ENCODE measurements at regions not wholly inside any gene's neighbourhood (a gene's known extent, or its start where the extent isn't known, plus 50 kb on each side); places are given as distances from the start of the nearest gene placed in this dataset.

DNA sequence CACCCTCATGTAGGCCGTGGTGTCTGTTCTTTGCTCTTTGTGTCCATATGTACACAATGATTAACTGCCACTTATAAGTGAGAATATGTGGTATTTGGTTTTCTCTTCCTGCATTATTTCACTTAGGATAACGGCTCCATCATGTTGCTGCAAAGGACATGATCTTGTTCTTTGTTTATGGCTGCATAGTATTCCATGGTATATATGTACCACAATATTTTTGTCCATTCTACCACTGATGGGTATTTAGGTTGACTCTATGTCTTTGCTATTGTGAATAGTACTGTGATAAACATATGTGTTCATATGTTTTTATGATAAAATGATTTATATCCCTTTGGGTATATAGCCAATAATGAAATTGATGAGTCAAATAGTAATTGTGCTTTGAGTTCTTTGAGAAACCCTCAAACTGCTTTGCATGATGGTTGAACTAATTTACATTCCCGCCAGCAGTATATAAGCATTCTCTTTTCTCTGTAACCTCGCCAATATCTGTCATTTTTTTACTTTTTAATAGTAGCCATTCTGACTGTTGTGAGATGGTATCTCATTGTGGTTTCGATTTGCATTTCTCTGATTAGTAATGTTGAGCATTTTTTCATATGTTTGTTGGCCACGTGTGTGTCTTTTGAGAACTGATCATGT lies 174.4 kb upstream of the NT5E start:
- H3K4me3 ChIP-seq (ENCODE audit: low read depth, low read length), result no peak overlapping the region
- H3K36me3 ChIP-seq (ENCODE audit: control insufficient read depth, insufficient read depth, low read length), result no peaks in the 10 kb centered on the region
- H3K27me3 ChIP-seq (ENCODE audit: control insufficient read depth, insufficient read depth, low read length), result no peaks in the 10 kb centered on the region

DNA sequence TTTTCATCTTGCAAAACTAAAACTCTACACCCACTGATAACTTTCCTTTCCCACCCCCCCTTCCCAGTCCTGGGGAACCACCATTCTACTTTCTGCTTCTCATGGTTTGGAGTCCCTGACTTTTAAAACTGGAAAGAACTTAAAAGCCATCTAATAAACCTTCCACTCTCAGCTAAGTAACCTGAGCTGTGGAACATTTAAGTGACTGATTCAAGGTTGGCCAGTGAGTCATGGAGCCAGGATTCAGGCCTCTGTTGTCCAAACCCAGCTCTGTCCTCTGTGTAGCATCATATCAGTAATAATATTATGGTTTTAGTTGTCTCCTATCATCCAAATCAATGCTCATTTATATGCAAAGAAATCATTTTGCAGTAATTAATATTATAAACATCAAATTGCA lies 176.0 kb upstream of the NT5E start:
- no peaks in the 10 kb centered on the region for H3K9me3 ChIP-seq (ENCODE audit: control insufficient read depth, insufficient read depth, low read length)
- H3K4me1 ChIP-seq (ENCODE audit: control insufficient read depth, insufficient read depth, low read length), result no peaks in the 10 kb centered on the region
- no peak overlapping the region for H3K4me3 ChIP-seq (ENCODE audit: low read depth, low read length)
- no peaks in the 10 kb centered on the region for H3K27me3 ChIP-seq (ENCODE audit: control insufficient read depth, insufficient read depth, low read length)
- no peaks in the 10 kb centered on the region for H3K36me3 ChIP-seq (ENCODE audit: control insufficient read depth, insufficient read depth, low read length)
- no peak overlapping the region for H3K9ac ChIP-seq (ENCODE audit: low read depth, low read length)

More for the DNA sequence above, 174.4 kb upstream of the NT5E start:
- no peak overlapping the region for H3K9ac ChIP-seq (ENCODE audit: low read depth, low read length)
- no peaks in the 10 kb centered on the region for H3K4me1 ChIP-seq (ENCODE audit: control insufficient read depth, insufficient read depth, low read length)
- H3K9me3 ChIP-seq (ENCODE audit: control insufficient read depth, insufficient read depth, low read length), result no peaks in the 10 kb centered on the region

DNA sequence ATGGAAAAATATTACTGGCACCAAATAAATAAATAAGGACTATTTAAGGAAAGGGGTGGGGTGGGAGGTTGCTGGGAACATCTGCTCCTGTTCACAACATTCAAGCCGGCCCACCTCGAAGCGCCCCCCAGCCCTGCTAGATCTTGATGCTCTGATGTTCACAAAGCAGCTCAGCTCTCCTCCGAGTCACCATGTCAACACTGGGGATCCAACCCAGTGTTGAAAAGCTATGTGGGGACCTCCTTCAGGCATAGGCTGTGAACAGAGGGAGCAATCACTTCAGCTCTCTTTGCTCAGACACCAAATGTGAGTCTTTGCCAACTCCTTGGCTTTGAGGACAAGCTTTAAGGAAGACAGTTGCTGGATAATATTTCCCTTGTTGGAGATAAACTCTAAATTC lies 176.8 kb upstream of the NT5E start:
- Histone ChIP-seq H3K4me1 (ENCODE audit: control insufficient read depth, insufficient read depth, low read length) (no peaks in the 10 kb centered on the region), H3K9ac (ENCODE audit: low read depth, low read length) (no peak overlapping the region)

DNA sequence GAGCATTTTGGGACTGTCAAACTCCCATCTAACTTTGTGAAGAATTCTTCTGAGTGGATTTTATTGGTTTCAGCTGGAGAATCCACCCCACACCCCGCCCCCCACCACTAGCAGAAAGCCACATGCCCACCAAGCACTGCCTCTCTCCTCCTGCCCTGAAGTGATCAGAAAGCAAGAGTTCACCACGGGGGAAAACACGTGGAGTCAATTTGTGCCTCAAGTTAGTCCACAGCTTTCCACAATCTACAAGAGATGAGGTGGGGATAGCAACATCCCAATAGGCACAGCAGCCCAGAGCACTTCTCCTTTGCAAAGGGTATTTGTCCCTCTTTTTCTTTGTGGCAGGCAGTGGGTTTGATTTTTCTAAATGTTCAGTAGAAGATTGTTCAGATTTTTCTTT lies 177.3 kb upstream of the NT5E start:
- no peaks in the 10 kb centered on the region for H3K27me3 ChIP-seq (ENCODE audit: control insufficient read depth, insufficient read depth, low read length)
- no peak overlapping the region for H3K4me3 ChIP-seq (ENCODE audit: low read depth, low read length)
- H3K36me3 ChIP-seq (ENCODE audit: control insufficient read depth, insufficient read depth, low read length), result no peaks in the 10 kb centered on the region
- H3K9ac ChIP-seq (ENCODE audit: low read depth, low read length), result no peak overlapping the region
- no peaks in the 10 kb centered on the region for H3K9me3 ChIP-seq (ENCODE audit: control insufficient read depth, insufficient read depth, low read length)
- no peaks in the 10 kb centered on the region for H3K4me1 ChIP-seq (ENCODE audit: control insufficient read depth, insufficient read depth, low read length)

More for the DNA sequence above, 176.8 kb upstream of the NT5E start:
- Histone ChIP-seq H3K9me3 (ENCODE audit: control insufficient read depth, insufficient read depth, low read length) (no peaks in the 10 kb centered on the region), H3K4me3 (ENCODE audit: low read depth, low read length) (no peak overlapping the region), H3K27me3 (ENCODE audit: control insufficient read depth, insufficient read depth, low read length) (no peaks in the 10 kb centered on the region), H3K36me3 (ENCODE audit: control insufficient read depth, insufficient read depth, low read length) (no peaks in the 10 kb centered on the region)

DNA sequence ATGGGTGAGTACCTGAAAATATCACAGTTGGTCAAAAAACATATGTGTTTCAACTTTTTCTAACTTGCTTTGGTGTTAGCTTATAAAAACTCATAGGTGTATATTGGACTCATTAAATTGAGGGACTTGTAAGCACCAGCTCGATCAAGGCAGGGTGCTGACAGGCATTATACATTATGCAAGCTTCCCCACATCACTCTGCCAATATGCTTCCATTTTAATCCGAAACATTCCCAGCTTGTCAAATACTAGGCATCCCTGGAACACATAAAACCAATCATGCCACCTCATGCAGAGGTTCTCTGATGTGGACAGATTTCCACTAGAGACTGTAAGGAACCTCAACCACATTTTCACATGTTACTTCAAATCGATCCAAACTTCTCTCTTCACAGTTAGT lies 187.3 kb upstream of the NT5E start:
- no peaks in the 10 kb centered on the region for H3K9me3 ChIP-seq (ENCODE audit: control insufficient read depth, insufficient read depth, low read length)
- no peaks in the 10 kb centered on the region for H3K36me3 ChIP-seq (ENCODE audit: control insufficient read depth, insufficient read depth, low read length)
- H3K4me3 ChIP-seq (ENCODE audit: low read depth, low read length), result no peak overlapping the region
- no peak overlapping the region for H3K9ac ChIP-seq (ENCODE audit: low read depth, low read length)
- H3K27me3 ChIP-seq (ENCODE audit: control insufficient read depth, insufficient read depth, low read length), result no peaks in the 10 kb centered on the region
- H3K4me1 ChIP-seq (ENCODE audit: control insufficient read depth, insufficient read depth, low read length), result no peaks in the 10 kb centered on the region

DNA sequence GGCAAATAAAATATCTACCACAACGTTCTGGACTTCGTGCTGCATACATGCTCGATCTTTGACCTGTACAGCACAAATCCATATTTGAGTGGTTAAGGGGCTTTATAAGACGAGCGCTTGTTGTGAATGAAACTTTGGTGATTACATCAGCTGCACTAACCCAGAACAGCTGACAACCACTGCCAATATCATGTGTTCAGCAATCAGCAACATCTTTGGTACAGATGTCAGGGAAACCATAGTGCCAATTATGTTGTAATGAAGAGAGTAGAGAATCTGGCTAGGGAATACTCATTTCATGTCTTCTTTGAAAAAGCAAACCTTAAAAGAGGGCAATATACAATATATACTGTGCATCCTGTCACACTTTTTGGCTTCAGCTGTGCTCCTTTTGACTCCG lies 188.6 kb upstream of the NT5E start:
- no peak overlapping the region for H3K4me3 ChIP-seq (ENCODE audit: low read depth, low read length)
- H3K4me1 ChIP-seq (ENCODE audit: control insufficient read depth, insufficient read depth, low read length), result no peaks in the 10 kb centered on the region
- no peaks in the 10 kb centered on the region for H3K27me3 ChIP-seq (ENCODE audit: control insufficient read depth, insufficient read depth, low read length)
- H3K36me3 ChIP-seq (ENCODE audit: control insufficient read depth, insufficient read depth, low read length), result no peaks in the 10 kb centered on the region
- no peaks in the 10 kb centered on the region for H3K9me3 ChIP-seq (ENCODE audit: control insufficient read depth, insufficient read depth, low read length)
- H3K9ac ChIP-seq (ENCODE audit: low read depth, low read length), result no peak overlapping the region

DNA sequence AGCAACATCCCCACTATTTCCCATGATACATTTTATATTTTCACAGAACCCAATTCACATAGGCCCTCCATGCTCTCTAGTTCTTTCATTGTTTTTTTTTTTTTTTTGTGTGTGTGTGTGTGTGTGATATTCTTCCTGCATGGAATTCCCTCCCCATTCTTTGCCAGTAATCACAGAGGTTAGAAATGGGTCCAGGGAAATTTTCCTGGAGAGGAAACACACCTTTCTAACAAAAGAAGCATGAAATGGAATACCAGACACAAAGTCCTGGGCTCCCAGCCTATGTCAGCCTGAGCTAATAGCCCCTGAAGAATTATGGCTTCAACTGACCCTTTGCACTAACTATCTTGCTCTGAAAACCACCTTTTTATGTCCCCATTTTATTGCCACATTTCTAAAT lies 194.2 kb upstream of the NT5E start:
- Histone ChIP-seq H3K9ac (ENCODE audit: low read depth, low read length) (no peak overlapping the region), H3K27me3 (ENCODE audit: control insufficient read depth, insufficient read depth, low read length) (no peaks in the 10 kb centered on the region), H3K9me3 (ENCODE audit: control insufficient read depth, insufficient read depth, low read length) (no peaks in the 10 kb centered on the region)

DNA sequence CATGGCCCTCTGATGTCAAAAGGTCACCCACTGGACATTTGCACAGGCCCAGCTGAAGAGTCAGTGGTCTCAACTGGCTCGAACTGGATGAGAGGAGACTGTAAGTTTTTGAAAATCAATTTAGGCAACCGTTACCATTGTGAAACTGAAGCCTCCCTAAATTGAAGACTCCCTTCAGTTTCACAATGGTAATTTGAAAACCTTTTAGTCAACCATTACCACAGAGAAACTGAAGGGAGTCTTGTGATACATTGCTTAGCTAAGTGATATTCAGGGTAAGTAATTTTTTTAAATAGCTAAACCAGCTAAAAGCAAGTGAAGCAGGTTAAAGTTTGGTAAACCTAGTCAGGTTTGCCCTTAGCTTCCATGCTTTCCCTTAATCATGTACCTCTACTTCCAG lies 197.3 kb upstream of the NT5E start:
- Histone ChIP-seq H3K4me3 (ENCODE audit: low read depth, low read length) (no peak overlapping the region), H3K4me1 (ENCODE audit: control insufficient read depth, insufficient read depth, low read length) (peaks cover 3% of the 10 kb centered on the region), H3K9ac (ENCODE audit: low read depth, low read length) (no peak overlapping the region), H3K36me3 (ENCODE audit: control insufficient read depth, insufficient read depth, low read length) (no peaks in the 10 kb centered on the region), H3K9me3 (ENCODE audit: control insufficient read depth, insufficient read depth, low read length) (no peaks in the 10 kb centered on the region), H3K27me3 (ENCODE audit: control insufficient read depth, insufficient read depth, low read length) (no peaks in the 10 kb centered on the region)

More for the DNA sequence above, 194.2 kb upstream of the NT5E start:
- no peak overlapping the region for H3K4me3 ChIP-seq (ENCODE audit: low read depth, low read length)
- H3K4me1 ChIP-seq (ENCODE audit: control insufficient read depth, insufficient read depth, low read length), result peaks cover 3% of the 10 kb centered on the region
- no peaks in the 10 kb centered on the region for H3K36me3 ChIP-seq (ENCODE audit: control insufficient read depth, insufficient read depth, low read length)

DNA sequence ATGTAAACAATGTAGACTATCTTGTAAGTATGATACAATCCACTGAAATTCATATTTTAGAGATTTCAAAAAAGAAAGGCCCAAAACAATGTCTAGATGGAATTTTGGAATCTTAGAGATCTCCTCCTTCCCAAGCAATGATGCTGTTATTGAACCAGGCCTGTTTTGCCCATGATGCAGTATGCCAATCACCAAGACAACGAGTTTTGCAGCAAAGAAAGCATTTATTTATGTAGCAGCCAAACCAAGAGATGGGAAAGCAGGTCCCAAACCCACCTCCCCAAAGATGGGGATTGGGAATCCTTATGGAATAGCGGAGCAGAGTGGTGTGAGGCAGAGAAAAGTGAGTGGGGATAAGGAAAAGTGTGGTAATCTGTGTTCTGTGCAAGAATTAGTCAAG lies 197.8 kb upstream of the NT5E start:
- H3K36me3 ChIP-seq (ENCODE audit: control insufficient read depth, insufficient read depth, low read length), result no peaks in the 10 kb centered on the region

DNA sequence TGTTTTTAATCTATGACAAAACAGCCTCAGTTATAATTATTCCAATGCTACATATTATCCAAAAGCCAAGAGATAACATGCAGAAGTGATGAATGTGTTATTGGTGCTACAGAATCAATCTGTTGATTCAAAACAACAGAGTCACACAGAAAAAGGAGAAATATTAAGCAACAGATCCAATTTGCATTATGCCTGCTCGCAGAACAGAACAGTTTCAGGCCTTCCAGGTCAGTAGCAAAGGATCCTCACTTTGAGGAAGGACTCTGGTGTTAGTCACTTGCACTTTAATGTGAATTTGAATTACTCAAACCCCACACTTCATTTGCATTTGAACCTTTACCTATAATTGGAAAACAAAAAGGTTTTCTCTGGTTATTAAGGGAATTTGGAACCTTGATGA lies 198.6 kb upstream of the NT5E start:
- Histone ChIP-seq H3K27me3 (ENCODE audit: control insufficient read depth, insufficient read depth, low read length) (no peaks in the 10 kb centered on the region), H3K9me3 (ENCODE audit: control insufficient read depth, insufficient read depth, low read length) (no peaks in the 10 kb centered on the region), H3K36me3 (ENCODE audit: control insufficient read depth, insufficient read depth, low read length) (no peaks in the 10 kb centered on the region), H3K4me3 (ENCODE audit: low read depth, low read length) (no peak overlapping the region), H3K9ac (ENCODE audit: low read depth, low read length) (no peak overlapping the region), H3K4me1 (ENCODE audit: control insufficient read depth, insufficient read depth, low read length) (peaks cover 3% of the 10 kb centered on the region)

More for the DNA sequence above, 197.8 kb upstream of the NT5E start:
- no peak overlapping the region for H3K9ac ChIP-seq (ENCODE audit: low read depth, low read length)
- H3K4me1 ChIP-seq (ENCODE audit: control insufficient read depth, insufficient read depth, low read length), result peaks cover 3% of the 10 kb centered on the region
- no peaks in the 10 kb centered on the region for H3K27me3 ChIP-seq (ENCODE audit: control insufficient read depth, insufficient read depth, low read length)
- no peaks in the 10 kb centered on the region for H3K9me3 ChIP-seq (ENCODE audit: control insufficient read depth, insufficient read depth, low read length)
- H3K4me3 ChIP-seq (ENCODE audit: low read depth, low read length), result no peak overlapping the region

DNA sequence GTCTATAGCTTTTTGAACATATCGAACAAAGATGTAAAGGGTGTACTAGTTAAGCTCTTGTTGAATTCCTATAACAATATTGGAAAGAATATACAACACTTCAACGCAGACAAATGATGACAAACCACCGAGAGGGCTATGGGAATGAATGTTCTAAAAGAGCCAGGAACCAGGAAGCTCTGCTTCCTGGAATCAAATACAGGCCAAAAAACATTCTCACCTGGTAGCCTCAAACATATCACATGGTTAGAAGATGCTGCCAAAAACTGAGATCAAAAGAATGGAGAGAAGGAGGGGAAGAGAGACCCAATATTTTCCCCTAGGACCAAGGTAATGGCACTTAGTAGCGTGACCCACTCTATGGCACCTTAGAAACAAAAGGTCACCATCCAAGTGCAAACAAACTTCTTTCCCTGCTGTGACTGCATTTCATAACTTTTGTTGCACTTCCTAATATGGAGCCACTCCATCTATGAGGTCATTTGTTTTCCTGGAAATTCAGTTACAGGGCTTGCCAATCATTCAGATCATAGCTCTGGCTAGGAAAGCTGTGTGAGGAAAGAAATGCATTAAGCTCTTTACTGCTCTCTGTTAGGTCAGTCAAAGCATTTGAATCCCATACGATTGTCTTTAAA lies 199.2 kb upstream of the NT5E start:
- Histone ChIP-seq H3K4me3 (ENCODE audit: low read depth, low read length) (no peak overlapping the region), H3K27me3 (ENCODE audit: control insufficient read depth, insufficient read depth, low read length) (no peaks in the 10 kb centered on the region), H3K4me1 (ENCODE audit: control insufficient read depth, insufficient read depth, low read length) (peaks cover 3% of the 10 kb centered on the region), H3K9ac (ENCODE audit: low read depth, low read length) (no peak overlapping the region), H3K36me3 (ENCODE audit: control insufficient read depth, insufficient read depth, low read length) (no peaks in the 10 kb centered on the region), H3K9me3 (ENCODE audit: control insufficient read depth, insufficient read depth, low read length) (no peaks in the 10 kb centered on the region)

DNA sequence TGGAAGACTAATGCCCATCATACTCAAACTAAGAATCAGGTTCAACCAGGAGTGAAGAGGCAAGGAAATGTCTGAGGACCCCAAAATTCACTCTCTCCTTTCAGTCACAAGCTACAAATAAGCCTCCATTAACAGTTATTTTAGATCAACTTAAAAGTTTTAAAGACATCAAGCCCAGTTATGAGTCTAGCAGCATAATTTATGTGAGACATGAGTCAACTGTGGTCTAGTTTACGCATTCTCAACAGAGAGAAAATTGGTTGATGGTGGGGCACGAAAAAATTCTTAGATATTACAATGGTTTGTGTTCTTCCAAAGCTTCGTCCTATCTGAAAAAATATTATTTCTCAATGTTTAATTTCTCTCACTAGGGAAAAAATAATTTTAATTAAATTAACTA lies 204.9 kb upstream of the NT5E start:
- Histone ChIP-seq H3K4me3 (ENCODE audit: low read depth, low read length) (no peak overlapping the region), H3K4me1 (ENCODE audit: control insufficient read depth, insufficient read depth, low read length) (no peaks in the 10 kb centered on the region), H3K36me3 (ENCODE audit: control insufficient read depth, insufficient read depth, low read length) (no peaks in the 10 kb centered on the region), H3K9me3 (ENCODE audit: control insufficient read depth, insufficient read depth, low read length) (no peaks in the 10 kb centered on the region), H3K27me3 (ENCODE audit: control insufficient read depth, insufficient read depth, low read length) (no peaks in the 10 kb centered on the region), H3K9ac (ENCODE audit: low read depth, low read length) (no peak overlapping the region)

Data from iPS-15b (cell line).